Spinal cord (tissue), 9 donors: ENCODE measurements at regions not wholly inside any gene's neighbourhood (a gene's known extent, or its start where the extent isn't known, plus 50 kb on each side); places are given as distances from the start of the nearest gene placed in this dataset.

ENCODE experiments used
- DNase-seq, 6 donors: peaks; one replicate each; pipeline versions ENCODE4 v3.0.0 to v3.0.0-alpha.2; 2013 to 2015; ENCODE audit warnings: low spot score in 6 of 6, low read depth in 4 of 6
- H3K27ac ChIP-seq: one replicate; pipeline ENCODE4 v1.5.1; 2013; ENCODE audit warnings: low read depth, low read length, control low read depth
- H3K27me3 ChIP-seq: one replicate; pipeline ENCODE4 v1.6.1; 2013; ENCODE audit warnings: low read length; ENCODE audit not compliant: control insufficient read depth, insufficient read depth
- H3K36me3 ChIP-seq: one replicate; pipeline ENCODE4 v1.6.1; 2013; ENCODE audit warnings: low read length; ENCODE audit not compliant: control insufficient read depth, insufficient read depth
- H3K4me1 ChIP-seq: one replicate; pipeline ENCODE4 v1.6.1; 2013; ENCODE audit warnings: low read length; ENCODE audit not compliant: control insufficient read depth, insufficient read depth
- H3K4me3 ChIP-seq: one replicate; pipeline ENCODE4 v1.5.1; 2013; ENCODE audit warnings: low read depth, low read length, control low read depth
- H3K9me3 ChIP-seq: one replicate; pipeline ENCODE4 v1.6.1; 2013; ENCODE audit warnings: low read length; ENCODE audit not compliant: control insufficient read depth, insufficient read depth
- WGBS: methylation state at CpG from one replicate; pipeline ENCODE4 v1.1.5; 2013; ENCODE audit warnings: missing lambda C conversion rate; ENCODE audit not compliant: insufficient coverage; 5-methylcytosine and 5-hydroxymethylcytosine counted together
- donor health status: healthy.

GRCh38 chrX:118250445-118250844 lies 95.5 kb upstream of the WDR44 start:
- Histone ChIP-seq H3K4me1 (no peaks in the 10 kb centered on the region), H3K9me3 (no peaks in the 10 kb centered on the region), H3K27me3 (no peaks in the 10 kb centered on the region), H3K36me3 (no peaks in the 10 kb centered on the region), H3K27ac (no peak overlapping the region), H3K4me3 (no peak overlapping the region)
- no peak for DNase-seq
- WGBS: no CpG with 5 or more reads among the region's 1 CpG

GRCh38 chrX:118251271-118251670 lies 94.6 kb upstream of the WDR44 start:
- no peak overlapping the region for H3K27ac ChIP-seq
- WGBS: 100% methylated on average over 1 of the region's 3 CpGs
- H3K4me1 ChIP-seq: no peaks in the 10 kb centered on the region
- no peaks in the 10 kb centered on the region for H3K9me3 ChIP-seq
- DNase-seq: no peak
- H3K27me3 ChIP-seq: no peaks in the 10 kb centered on the region
- H3K4me3 ChIP-seq: no peak overlapping the region
- no peaks in the 10 kb centered on the region for H3K36me3 ChIP-seq

- Histone ChIP-seq H3K4me1 (no peaks in the 10 kb centered on the region), H3K27ac (no peak overlapping the region), H3K4me3 (no peak overlapping the region), H3K9me3 (no peaks in the 10 kb centered on the region), H3K27me3 (no peaks in the 10 kb centered on the region), H3K36me3 (no peaks in the 10 kb centered on the region)
- DNase-seq: no peak
- 88% methylated on average over 1 of the region's 2 CpGs for WGBS
Measured at GRCh38 chrX:118252967-118253366, 92.9 kb upstream of the WDR44 start.

GRCh38 chrX:118254611-118255010 lies 91.3 kb upstream of the WDR44 start:
- peak in 5 of 6 donors; percentile 39 to 88 (median 59) for DNase-seq
- no peaks in the 10 kb centered on the region for H3K9me3 ChIP-seq
- no peak overlapping the region for H3K27ac ChIP-seq
- no CpG with 5 or more reads among the region's 2 CpGs for WGBS
- H3K4me1 ChIP-seq: no peaks in the 10 kb centered on the region
- no peak overlapping the region for H3K4me3 ChIP-seq
- no peaks in the 10 kb centered on the region for H3K27me3 ChIP-seq
- H3K36me3 ChIP-seq: no peaks in the 10 kb centered on the region

GRCh38 chrX:118255921-118256320 lies 90.0 kb upstream of the WDR44 start:
- Histone ChIP-seq H3K27ac (no peak overlapping the region), H3K27me3 (no peaks in the 10 kb centered on the region), H3K36me3 (no peaks in the 10 kb centered on the region), H3K4me3 (no peak overlapping the region), H3K4me1 (no peaks in the 10 kb centered on the region), H3K9me3 (no peaks in the 10 kb centered on the region)
- no peak for DNase-seq

- WGBS: no CpG with 5 or more reads among the region's 4 CpGs
- Histone ChIP-seq H3K27ac (no peak overlapping the region), H3K9me3 (no peaks in the 10 kb centered on the region), H3K4me1 (no peaks in the 10 kb centered on the region), H3K36me3 (no peaks in the 10 kb centered on the region), H3K27me3 (no peaks in the 10 kb centered on the region), H3K4me3 (no peak overlapping the region)
- DNase-seq: no peak
Measured at GRCh38 chrX:118257781-118258180, 88.1 kb upstream of the WDR44 start.

GRCh38 chrX:118259213-118259612 lies 86.7 kb upstream of the WDR44 start:
- Histone ChIP-seq H3K4me1 (no peaks in the 10 kb centered on the region), H3K27me3 (peaks cover 2% of the 10 kb centered on the region), H3K9me3 (no peaks in the 10 kb centered on the region), H3K4me3 (no peak overlapping the region), H3K27ac (no peak overlapping the region), H3K36me3 (no peaks in the 10 kb centered on the region)
- no peak for DNase-seq
- WGBS: no CpG with 5 or more reads among the region's 1 CpG

- no peak for DNase-seq
- Histone ChIP-seq H3K27ac (no peak overlapping the region), H3K9me3 (no peaks in the 10 kb centered on the region)
Measured at GRCh38 chrX:118261151-118261550, 84.8 kb upstream of the WDR44 start.

GRCh38 chrX:118271775-118272174 lies 74.1 kb upstream of the WDR44 start:
- no peak for DNase-seq
- H3K9me3 ChIP-seq: no peaks in the 10 kb centered on the region
- WGBS: 58% methylated on average over 2 of the region's 3 CpGs
- H3K27me3 ChIP-seq: no peaks in the 10 kb centered on the region
- no peak overlapping the region for H3K4me3 ChIP-seq
- no peaks in the 10 kb centered on the region for H3K4me1 ChIP-seq
- H3K36me3 ChIP-seq: no peaks in the 10 kb centered on the region
- H3K27ac ChIP-seq: no peak overlapping the region

More at GRCh38 chrX:118261151-118261550, 84.8 kb upstream of the WDR44 start:
- no CpG with 5 or more reads among the region's 4 CpGs for WGBS
- H3K27me3 ChIP-seq: peaks cover 2% of the 10 kb centered on the region
- no peaks in the 10 kb centered on the region for H3K4me1 ChIP-seq
- H3K4me3 ChIP-seq: no peak overlapping the region
- H3K36me3 ChIP-seq: no peaks in the 10 kb centered on the region

- no peak for DNase-seq
- Histone ChIP-seq H3K4me1 (no peaks in the 10 kb centered on the region), H3K9me3 (no peaks in the 10 kb centered on the region), H3K27me3 (no peaks in the 10 kb centered on the region), H3K4me3 (no peak overlapping the region), H3K36me3 (no peaks in the 10 kb centered on the region), H3K27ac (no peak overlapping the region)
Measured at GRCh38 chrX:118272242-118272641, 73.7 kb upstream of the WDR44 start.
